AG10803 (cell line): ENCODE measurements at regions not wholly inside any gene's neighbourhood (a gene's known extent, or its start where the extent isn't known, plus 50 kb on each side); places are given as distances from the start of the nearest gene placed in this dataset.

Experiments
- DNase-seq: peaks from one replicate; pipeline ENCODE4 v3.0.0; 2010; ENCODE audit warnings: low read depth
- H3K4me3 ChIP-seq: 2 replicates; pipeline ENCODE4 v1.5.1; 2011; ENCODE audit warnings: mild to moderate bottlenecking, low read length, control low read depth
- TF ChIP-seq, protein P1 (sequence below): conservative IDR thresholded peaks from 2 replicates; pipeline ENCODE4 v1.5.1; 2011; ENCODE audit warnings: mild to moderate bottlenecking, low read length, control low read depth, inconsistent platforms

DNA sequence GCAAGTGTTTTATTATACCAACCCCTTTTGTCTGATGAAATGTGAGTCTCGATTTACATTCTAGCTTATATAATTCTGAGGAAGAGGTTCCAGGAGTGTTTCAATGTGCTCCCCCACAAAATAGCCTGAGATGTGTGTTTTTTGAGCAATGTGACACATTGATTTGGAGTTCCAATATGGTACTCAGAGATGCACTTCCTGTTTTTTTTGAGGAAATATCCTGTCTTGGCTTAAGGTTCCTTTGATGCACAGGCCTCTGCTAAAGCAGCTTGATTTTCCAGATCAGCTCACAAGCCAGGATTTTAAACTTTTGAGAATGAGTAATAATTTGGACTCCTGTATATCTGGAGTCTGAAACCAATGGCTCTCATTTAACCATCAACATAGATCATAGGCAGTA, 221.4 kb downstream of the ACTR3 start:
- TF ChIP-seq, protein P1, sequence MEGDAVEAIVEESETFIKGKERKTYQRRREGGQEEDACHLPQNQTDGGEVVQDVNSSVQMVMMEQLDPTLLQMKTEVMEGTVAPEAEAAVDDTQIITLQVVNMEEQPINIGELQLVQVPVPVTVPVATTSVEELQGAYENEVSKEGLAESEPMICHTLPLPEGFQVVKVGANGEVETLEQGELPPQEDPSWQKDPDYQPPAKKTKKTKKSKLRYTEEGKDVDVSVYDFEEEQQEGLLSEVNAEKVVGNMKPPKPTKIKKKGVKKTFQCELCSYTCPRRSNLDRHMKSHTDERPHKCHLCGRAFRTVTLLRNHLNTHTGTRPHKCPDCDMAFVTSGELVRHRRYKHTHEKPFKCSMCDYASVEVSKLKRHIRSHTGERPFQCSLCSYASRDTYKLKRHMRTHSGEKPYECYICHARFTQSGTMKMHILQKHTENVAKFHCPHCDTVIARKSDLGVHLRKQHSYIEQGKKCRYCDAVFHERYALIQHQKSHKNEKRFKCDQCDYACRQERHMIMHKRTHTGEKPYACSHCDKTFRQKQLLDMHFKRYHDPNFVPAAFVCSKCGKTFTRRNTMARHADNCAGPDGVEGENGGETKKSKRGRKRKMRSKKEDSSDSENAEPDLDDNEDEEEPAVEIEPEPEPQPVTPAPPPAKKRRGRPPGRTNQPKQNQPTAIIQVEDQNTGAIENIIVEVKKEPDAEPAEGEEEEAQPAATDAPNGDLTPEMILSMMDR = no peak
- no peak overlapping the region for H3K4me3 ChIP-seq

DNA sequence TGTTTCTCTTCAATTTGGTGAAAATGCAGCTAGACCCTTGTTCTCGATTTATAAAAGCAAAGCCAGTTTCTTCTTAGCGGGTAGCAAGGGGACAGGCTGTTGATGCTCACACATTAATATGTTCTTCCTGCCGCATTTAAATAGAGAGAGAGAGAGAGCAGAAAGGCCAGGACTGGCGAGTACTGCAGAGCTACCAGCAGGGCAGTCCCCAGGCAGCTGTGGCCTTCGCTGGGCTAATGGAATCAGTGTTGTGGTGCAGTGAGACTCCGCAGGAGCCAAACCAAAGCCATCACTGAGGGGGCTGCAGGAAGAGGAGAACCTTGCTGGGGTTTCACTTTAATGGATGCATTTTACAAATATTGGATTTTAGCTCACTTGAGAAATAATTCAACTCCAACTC, 223.6 kb downstream of the ACTR3 start:
- DNase-seq = no peak
- TF ChIP-seq, protein P1 = no peak
- H3K4me3 ChIP-seq = no peak overlapping the region

More for the DNA sequence above, 221.4 kb downstream of the ACTR3 start:
- no peak for DNase-seq

DNA sequence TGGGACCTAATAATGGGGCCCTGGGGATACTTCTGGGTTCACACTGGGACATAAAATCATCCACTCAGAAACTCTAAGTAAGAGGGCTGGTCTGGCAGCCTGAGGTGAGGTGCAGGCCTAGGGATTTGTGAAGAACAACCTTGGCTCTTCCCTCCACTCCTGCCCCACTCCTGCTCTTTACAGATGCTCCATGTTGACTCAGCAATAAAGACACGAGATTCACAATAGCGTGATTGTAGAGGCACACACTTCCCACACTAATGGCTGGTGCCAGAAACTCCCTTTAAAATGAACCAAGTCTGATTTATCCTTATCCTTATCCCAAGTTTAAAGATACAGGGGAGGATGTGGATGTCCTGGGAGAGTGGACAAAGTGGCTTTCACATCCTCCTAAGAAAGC, 228.2 kb downstream of the ACTR3 start:
- no peak overlapping the region for H3K4me3 ChIP-seq
- DNase-seq = no peak
- TF ChIP-seq, protein P1 = no peak

DNA sequence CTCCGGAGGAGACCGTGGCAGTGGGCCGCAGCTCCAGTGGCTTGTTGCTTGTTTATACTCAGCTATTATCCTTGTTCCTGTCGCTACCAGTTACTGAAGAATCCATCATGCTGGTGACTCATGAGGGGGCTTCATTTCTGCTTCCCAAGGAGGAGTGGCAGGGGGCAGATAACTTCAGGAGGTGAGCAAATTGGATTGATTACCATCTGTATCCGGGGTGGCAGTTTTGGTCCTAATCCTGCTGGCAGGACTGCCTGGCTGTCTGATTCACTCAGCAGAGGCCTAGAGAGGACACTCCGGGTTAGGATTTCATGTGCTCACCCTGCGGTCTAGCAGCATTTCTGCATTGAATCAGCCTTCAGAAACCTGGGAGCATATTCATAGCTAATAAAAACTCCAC, 230.0 kb downstream of the ACTR3 start:
- TF ChIP-seq, protein P1 = no peak
- DNase-seq = peak; percentile 16
- no peak overlapping the region for H3K4me3 ChIP-seq

DNA sequence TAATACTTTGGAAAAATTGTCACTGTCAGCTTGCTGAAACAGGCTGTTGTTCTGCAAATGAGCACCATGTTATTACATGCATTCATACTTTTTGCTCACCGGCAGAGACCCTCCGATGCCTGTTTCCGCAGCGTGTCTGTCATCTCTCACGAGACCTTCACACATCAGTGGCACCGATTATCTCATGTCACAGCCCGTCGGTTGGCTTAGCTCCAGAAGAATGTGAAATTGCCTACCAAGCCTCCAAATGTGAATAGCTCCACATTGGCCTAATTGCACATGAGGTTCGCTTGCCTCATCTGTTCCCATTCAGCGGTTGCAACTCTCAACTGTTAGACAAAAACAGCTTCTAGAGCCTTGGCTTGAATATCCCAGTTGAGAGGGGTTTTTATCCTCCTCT, 233.0 kb downstream of the ACTR3 start:
- TF ChIP-seq, protein P1 = no peak
- DNase-seq = no peak

DNA sequence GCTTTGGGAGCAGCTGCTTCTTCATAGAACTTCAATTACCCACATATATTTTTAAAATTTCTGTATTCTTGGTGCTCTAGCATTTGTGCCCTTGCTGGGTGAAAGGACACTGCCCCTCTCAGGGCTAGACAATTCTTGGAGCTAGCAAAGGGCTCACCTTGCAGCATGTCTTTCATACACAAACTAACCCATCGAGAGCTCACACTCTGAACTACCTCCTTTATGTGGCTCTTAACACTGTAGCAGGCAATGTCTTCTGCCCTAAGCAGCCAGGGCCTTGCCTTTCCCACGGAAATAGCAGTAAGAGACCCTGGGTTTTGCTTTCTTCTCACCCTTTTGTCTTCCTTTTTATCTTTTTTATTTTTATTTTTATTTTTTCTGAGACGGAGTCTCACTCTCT, 234.0 kb downstream of the ACTR3 start:
- H3K4me3 ChIP-seq = no peak overlapping the region
- TF ChIP-seq, protein P1 = no peak
- no peak for DNase-seq

More for the DNA sequence above, 233.0 kb downstream of the ACTR3 start:
- no peak overlapping the region for H3K4me3 ChIP-seq

DNA sequence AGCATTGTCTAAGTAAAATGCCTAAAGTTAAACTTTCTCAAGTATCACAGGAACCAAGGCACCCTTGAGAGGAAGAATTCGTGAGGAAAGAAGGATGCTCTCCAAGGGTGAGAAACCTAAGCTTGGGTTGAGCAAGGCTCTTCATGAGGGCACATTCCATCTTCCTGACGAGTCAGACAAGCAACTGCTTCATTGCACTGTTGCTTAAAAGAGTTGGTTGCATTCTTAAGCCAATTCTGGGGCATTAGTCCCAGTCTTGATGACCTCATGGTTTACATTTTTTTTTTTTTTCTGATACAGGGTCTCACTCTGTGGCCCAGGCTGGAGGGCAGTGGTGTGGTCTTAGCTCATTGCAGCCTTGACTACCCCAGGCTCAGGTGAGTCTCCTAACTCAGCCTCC, 237.5 kb downstream of the ACTR3 start:
- H3K4me3 ChIP-seq = no peak overlapping the region
- peak; percentile 69 for DNase-seq
- TF ChIP-seq, protein P1 = no peak
